ENCODE measurements at regions not wholly inside any gene's neighbourhood (a gene's known extent, or its start where the extent isn't known, plus 50 kb on each side); places are given as distances from the start of the nearest gene placed in this dataset.

DNA sequence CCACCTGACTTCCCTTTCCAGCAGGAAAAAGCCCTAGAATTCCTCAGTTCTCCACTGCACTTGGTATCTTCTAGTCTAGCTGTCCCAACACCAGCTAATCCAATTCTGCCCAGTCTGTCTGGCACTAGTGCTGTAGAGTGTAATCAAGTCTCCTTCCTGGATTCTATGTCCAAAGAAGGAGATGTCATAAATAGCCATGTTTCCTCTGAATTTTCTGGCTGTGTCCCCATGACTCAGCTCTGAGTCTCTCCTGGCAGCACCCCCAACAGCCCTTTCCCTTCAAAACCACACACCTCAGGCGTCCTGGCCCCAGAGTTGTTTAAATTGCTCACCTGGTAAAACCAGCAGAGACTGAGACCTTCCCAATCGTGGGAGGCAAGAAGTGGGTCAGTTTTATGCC, 197.2 kb downstream of the GRXCR1 start:
- Histone ChIP-seq H4K20me1 (ENCODE audit: control insufficient read depth, extremely low read depth, insufficient read depth, low read length) (no peaks in the 10 kb centered on the region), H3K4me3 (ENCODE audit: control insufficient read depth in 2 of 3, extremely low read depth in 1 of 3, insufficient read depth in 2 of 3, low read depth in 1 of 3, low read length in 3 of 3) (no peak overlapping the region), H3K27ac (ENCODE audit: control insufficient read depth, insufficient read depth, low read length) (no peak overlapping the region), H3K4me2 (ENCODE audit: control insufficient read depth, extremely low read depth, insufficient read depth, low read depth, low read length) (no peak overlapping the region), H3K4me1 (ENCODE audit: control insufficient read depth, extremely low read depth, insufficient read depth, low read length) (no peaks in the 10 kb centered on the region), H3K27me3 (ENCODE audit: control insufficient read depth, extremely low read depth, insufficient read depth, low read length) (no peaks in the 10 kb centered on the region), H2AFZ (ENCODE audit: control insufficient read depth, low read length) (no peak overlapping the region), H3K79me2 (ENCODE audit: control insufficient read depth, insufficient read depth, low read length) (no peaks in the 10 kb centered on the region), H3K9me3 (ENCODE audit: control insufficient read depth, low read depth, low read length) (no peaks in the 10 kb centered on the region), H3K9ac (ENCODE audit: control insufficient read depth, extremely low read depth, insufficient read depth, low read length) (no peak overlapping the region), H3K36me3 (ENCODE audit: control insufficient read depth in 2 of 2, extremely low read depth in 1 of 2, insufficient read depth in 2 of 2, low read length in 2 of 2) (no peaks in the 10 kb centered on the region), H3K9me1 (ENCODE audit: control insufficient read depth, extremely low read depth, insufficient read depth, low read length) (no peaks in the 10 kb centered on the region)
- TF ChIP-seq, protein P1, sequence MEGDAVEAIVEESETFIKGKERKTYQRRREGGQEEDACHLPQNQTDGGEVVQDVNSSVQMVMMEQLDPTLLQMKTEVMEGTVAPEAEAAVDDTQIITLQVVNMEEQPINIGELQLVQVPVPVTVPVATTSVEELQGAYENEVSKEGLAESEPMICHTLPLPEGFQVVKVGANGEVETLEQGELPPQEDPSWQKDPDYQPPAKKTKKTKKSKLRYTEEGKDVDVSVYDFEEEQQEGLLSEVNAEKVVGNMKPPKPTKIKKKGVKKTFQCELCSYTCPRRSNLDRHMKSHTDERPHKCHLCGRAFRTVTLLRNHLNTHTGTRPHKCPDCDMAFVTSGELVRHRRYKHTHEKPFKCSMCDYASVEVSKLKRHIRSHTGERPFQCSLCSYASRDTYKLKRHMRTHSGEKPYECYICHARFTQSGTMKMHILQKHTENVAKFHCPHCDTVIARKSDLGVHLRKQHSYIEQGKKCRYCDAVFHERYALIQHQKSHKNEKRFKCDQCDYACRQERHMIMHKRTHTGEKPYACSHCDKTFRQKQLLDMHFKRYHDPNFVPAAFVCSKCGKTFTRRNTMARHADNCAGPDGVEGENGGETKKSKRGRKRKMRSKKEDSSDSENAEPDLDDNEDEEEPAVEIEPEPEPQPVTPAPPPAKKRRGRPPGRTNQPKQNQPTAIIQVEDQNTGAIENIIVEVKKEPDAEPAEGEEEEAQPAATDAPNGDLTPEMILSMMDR (optimal IDR thresholded peaks at IDR 0.05 in 1 of 3, IDR thresholded peaks at IDR 0.05 in 1 of 3, conservative IDR thresholded peaks at IDR 0.05 in 1 of 3; ENCODE audit: extremely low read depth in 1 of 3, insufficient read depth in 2 of 3, low read length in 3 of 3), result no peak
- TF ChIP-seq EZH2 (IDR thresholded peaks at IDR 0.05; ENCODE audit: low read length), result no peak
- DNase-seq (ENCODE audit: low read depth, low spot score), result no peak
- dilution Hi-C loops (cut with MboI; ENCODE audit: extremely low pct_ligation_motif_present, low sequenced_read_pairs), result no loop called here
- no peak for FAIRE-seq

DNA sequence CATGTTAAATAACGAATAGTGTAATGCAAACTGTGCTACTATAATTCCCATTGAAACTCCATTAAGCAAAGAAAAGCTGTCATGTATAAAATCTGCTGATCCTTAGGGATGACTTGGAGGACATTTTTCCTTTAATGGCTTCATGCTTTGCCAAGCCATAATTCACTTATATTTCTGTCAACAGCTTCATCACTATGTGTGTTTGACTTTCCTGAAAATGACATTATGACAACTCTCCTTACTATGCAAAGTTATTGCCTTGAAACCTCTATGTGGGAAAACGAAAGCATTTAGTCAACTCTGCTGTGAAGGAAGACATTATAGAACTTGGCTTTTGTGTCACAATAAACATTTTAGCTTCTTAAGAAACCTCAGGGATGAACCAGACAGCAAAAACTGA, 210.5 kb downstream of the GRXCR1 start:
- DNase-seq (ENCODE audit: low read depth, low spot score), result no peak
- no peak overlapping the region for H3K9ac ChIP-seq (ENCODE audit: control insufficient read depth, extremely low read depth, insufficient read depth, low read length)
- dilution Hi-C loops (cut with MboI; ENCODE audit: extremely low pct_ligation_motif_present, low sequenced_read_pairs), result no loop called here

More for the DNA sequence above, 210.5 kb downstream of the GRXCR1 start:
- Histone ChIP-seq H3K9me1 (ENCODE audit: control insufficient read depth, extremely low read depth, insufficient read depth, low read length) (no peaks in the 10 kb centered on the region), H3K79me2 (ENCODE audit: control insufficient read depth, insufficient read depth, low read length) (no peaks in the 10 kb centered on the region), H3K36me3 (ENCODE audit: control insufficient read depth in 2 of 2, extremely low read depth in 1 of 2, insufficient read depth in 2 of 2, low read length in 2 of 2) (no peaks in the 10 kb centered on the region), H3K4me2 (ENCODE audit: control insufficient read depth, extremely low read depth, insufficient read depth, low read depth, low read length) (no peak overlapping the region), H3K9me3 (ENCODE audit: control insufficient read depth, low read depth, low read length) (no peaks in the 10 kb centered on the region), H3K27ac (ENCODE audit: control insufficient read depth, insufficient read depth, low read length) (no peak overlapping the region), H3K4me3 (ENCODE audit: control insufficient read depth in 2 of 3, extremely low read depth in 1 of 3, insufficient read depth in 2 of 3, low read depth in 1 of 3, low read length in 3 of 3) (no peak overlapping the region), H4K20me1 (ENCODE audit: control insufficient read depth, extremely low read depth, insufficient read depth, low read length) (no peaks in the 10 kb centered on the region), H2AFZ (ENCODE audit: control insufficient read depth, low read length) (no peak overlapping the region), H3K27me3 (ENCODE audit: control insufficient read depth, extremely low read depth, insufficient read depth, low read length) (no peaks in the 10 kb centered on the region), H3K4me1 (ENCODE audit: control insufficient read depth, extremely low read depth, insufficient read depth, low read length) (no peaks in the 10 kb centered on the region)
- no peak for FAIRE-seq
- TF ChIP-seq EZH2 (IDR thresholded peaks at IDR 0.05; ENCODE audit: low read length), result no peak
- TF ChIP-seq, protein P1 (optimal IDR thresholded peaks at IDR 0.05 in 1 of 3, IDR thresholded peaks at IDR 0.05 in 1 of 3, conservative IDR thresholded peaks at IDR 0.05 in 1 of 3; ENCODE audit: extremely low read depth in 1 of 3, insufficient read depth in 2 of 3, low read length in 3 of 3), result no peak

Data from keratinocyte (primary cell).